T-cell (primary cell): ENCODE measurements at regions not wholly inside any gene's neighbourhood (a gene's known extent, or its start where the extent isn't known, plus 50 kb on each side); places are given as distances from the start of the nearest gene placed in this dataset.

Experiments used
- ATAC-seq, 4 experiments: fragments of 200-7000 bp in 3 of 4; fragments of 150-1000 bp in 1 of 4; cut with Tn5 transposase; replicated peaks in 1 of 4; 1 replicate in 3 of 4; 2 replicates in 1 of 4; pipeline ENCODE4 v1.10.0; 2021; ENCODE audit warnings: moderate library complexity in 3 of 4, mild to moderate bottlenecking in 2 of 4, moderate number of reproducible peaks in 1 of 4
- CTCF ChIA-PET, 2 donors: fragments of 300-600 bp; sonication (Branson Sonifier 250); formaldehyde crosslinking; loops; one replicate each; lab custom pipeline; 2022; ENCODE audit warnings: antibody characterized with exemption in 2 of 2; lab: Charles Lee
- POLR2A ChIA-PET, 2 donors: fragments of 300-600 bp; sonication (Branson Sonifier 250); formaldehyde crosslinking; loops; one replicate each; lab custom pipeline; 2022; ENCODE audit warnings: antibody characterized with exemption in 2 of 2; lab: Charles Lee
- DNase-seq, 35 experiments: peaks; one replicate each; pipeline versions ENCODE4 v3.0.0 to v3.0.0-alpha.2; 2013 to 2023
- H3K27ac ChIP-seq: one replicate; pipeline ENCODE4 v1.5.1; 2013; ENCODE audit warnings: low read length
- H3K27me3 ChIP-seq, 2 experiments: replicated peaks in 1 of 2; 1 replicate in 1 of 2; 2 replicates in 1 of 2; pipeline versions ENCODE4 v1.6.1 to v1.7.0; 2013; ENCODE audit warnings: low read length in 1 of 2, mixed read lengths in 1 of 2; ENCODE audit not compliant: control insufficient read depth in 2 of 2, insufficient read depth in 2 of 2; ENCODE audit errors: extremely low read depth in 1 of 2
- H3K36me3 ChIP-seq, 2 donors: 1 replicate in 1 of 2; 2 replicates in 1 of 2; pipeline versions ENCODE4 v1.6.1 to v1.7.0; 2013; ENCODE audit warnings: low read length in 1 of 2; ENCODE audit not compliant: control insufficient read depth in 2 of 2, insufficient read depth in 1 of 2; ENCODE audit errors: extremely low read depth in 1 of 2
- H3K4me1 ChIP-seq, 2 experiments: 1 replicate in 1 of 2; 2 replicates in 1 of 2; pipeline versions ENCODE4 v1.6.1 to v1.7.0; 2013; ENCODE audit warnings: low read length in 2 of 2, mixed read lengths in 1 of 2; ENCODE audit not compliant: insufficient read depth in 2 of 2, control insufficient read depth in 1 of 2; ENCODE audit errors: extremely low read depth in 1 of 2
- H3K4me3 ChIP-seq, 2 donors: 1 replicate in 1 of 2; 2 replicates in 1 of 2; pipeline versions ENCODE4 v1.5.1 to v1.7.0; 2013; ENCODE audit warnings: mild to moderate bottlenecking in 2 of 2, low read length in 1 of 2, moderate library complexity in 1 of 2; ENCODE audit not compliant: control insufficient read depth in 1 of 2; ENCODE audit errors: extremely low read depth in 1 of 2
- H3K9me3 ChIP-seq: 2 replicates; pipeline ENCODE4 v1.7.0; 2013
- H3K27ac Mint-ChIP-seq, 2 donors: one replicate each; pipeline ENCODE4 v1.8.0; 2020 to 2021; ENCODE audit warnings: mild to moderate bottlenecking in 2 of 2, mixed read lengths in 2 of 2
- H3K27me3 Mint-ChIP-seq, 2 donors: one replicate each; pipeline ENCODE4 v1.8.0; 2021 to 2022; ENCODE audit warnings: mixed read lengths in 2 of 2
- H3K36me3 Mint-ChIP-seq: one replicate; pipeline ENCODE4 v1.8.0; 2021; ENCODE audit warnings: mixed read lengths
- H3K4me1 Mint-ChIP-seq, 3 donors: one replicate each; pipeline ENCODE4 v1.8.0; 2020 to 2022; ENCODE audit warnings: mixed read lengths in 3 of 3, mild to moderate bottlenecking in 1 of 3
- H3K4me3 Mint-ChIP-seq, 3 donors: one replicate each; pipeline ENCODE4 v1.8.0; 2020 to 2022; ENCODE audit warnings: mild to moderate bottlenecking in 3 of 3, mixed read lengths in 3 of 3, moderate library complexity in 3 of 3
- H3K9me3 Mint-ChIP-seq, 3 donors: one replicate each; pipeline ENCODE4 v1.8.0; 2020 to 2022; ENCODE audit warnings: mixed read lengths in 3 of 3
- WGBS: methylation state at CpG from one replicate; pipeline ENCODE4 v1.1.5; 2013; ENCODE audit warnings: missing lambda C conversion rate; ENCODE audit not compliant: insufficient coverage; 5-methylcytosine and 5-hydroxymethylcytosine counted together

DNA sequence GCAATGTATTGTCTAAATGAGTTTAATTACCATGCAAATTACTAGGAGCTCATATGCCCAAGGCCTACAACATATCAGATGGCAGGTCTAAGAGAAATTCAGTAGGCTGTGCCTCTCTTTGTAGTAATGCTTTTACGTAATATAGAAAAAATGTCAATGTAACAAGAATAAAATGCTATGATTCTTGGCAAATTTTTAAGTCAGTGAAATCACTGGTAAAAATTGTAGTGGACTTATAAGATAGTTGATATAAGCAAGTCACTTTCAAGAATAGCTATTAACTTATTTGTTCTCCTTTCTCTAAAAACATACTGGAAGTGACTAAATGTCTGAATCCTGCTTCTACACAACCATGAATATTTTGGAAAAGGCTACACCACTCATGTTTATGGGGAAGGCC is 707.8 kb downstream of the TUSC7 start:
- POLR2A ChIA-PET = no interaction called here
- H3K4me1 Mint-ChIP-seq = no peaks in the 10 kb centered on the region
- H3K4me1 ChIP-seq = no peaks in the 10 kb centered on the region
- no peak overlapping the region for H3K4me3 Mint-ChIP-seq
- no peaks in the 10 kb centered on the region for H3K27me3 ChIP-seq
- no peaks in the 10 kb centered on the region for H3K36me3 Mint-ChIP-seq
- H3K9me3 ChIP-seq = no peaks in the 10 kb centered on the region
- no peak overlapping the region for H3K27ac ChIP-seq
- ATAC-seq (no peak), DNase-seq (no peak)
- no peaks in the 10 kb centered on the region for H3K36me3 ChIP-seq
- CTCF ChIA-PET = no interaction called here
- peaks cover 0 to 6% (median 6%) of the 10 kb centered on the region in 3 donors for H3K9me3 Mint-ChIP-seq
- H3K27me3 Mint-ChIP-seq = no peaks in the 10 kb centered on the region
- no CpG with 5 or more reads among the region's 1 CpG for WGBS
- no peak overlapping the region for H3K27ac Mint-ChIP-seq
- no peak overlapping the region for H3K4me3 ChIP-seq

DNA sequence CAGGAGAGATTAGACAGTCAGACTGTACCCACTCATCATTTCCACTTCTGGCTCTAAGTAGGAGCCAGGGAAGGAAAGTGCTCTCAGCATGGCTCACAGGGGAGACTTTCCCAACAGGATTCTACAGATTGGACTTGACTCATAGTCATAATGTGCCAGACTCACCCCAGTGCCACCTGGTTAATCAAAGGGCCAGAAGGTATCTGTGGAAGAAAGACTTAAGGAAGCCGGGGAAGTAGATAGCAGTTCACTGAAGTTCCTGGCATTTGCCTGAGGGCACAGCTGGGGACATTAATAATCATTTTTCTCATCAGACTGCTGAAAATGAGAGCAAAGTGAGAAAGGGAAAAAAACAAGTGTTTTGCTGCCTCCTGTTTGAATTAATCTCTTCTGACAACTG is 717.5 kb downstream of the TUSC7 start:
- no peak overlapping the region for H3K4me3 Mint-ChIP-seq
- whole genome bisulfite sequencing = 100% methylated on average over 1 of the region's 1 CpG
- H3K27me3 Mint-ChIP-seq = no peaks in the 10 kb centered on the region
- Histone ChIP-seq H3K36me3 (no peaks in the 10 kb centered on the region), H3K27ac (no peak overlapping the region), H3K27me3 (no peaks in the 10 kb centered on the region), H3K4me3 (no peak overlapping the region), H3K9me3 (no peaks in the 10 kb centered on the region), H3K4me1 (no peaks in the 10 kb centered on the region)
- POLR2A ChIA-PET = no interaction called here
- CTCF ChIA-PET = no interaction called here
- ATAC-seq (no peak), DNase-seq (no peak)
- H3K9me3 Mint-ChIP-seq = peaks cover 4 to 17% (median 9%) of the 10 kb centered on the region in 3 donors
- H3K36me3 Mint-ChIP-seq = no peaks in the 10 kb centered on the region
- no peaks in the 10 kb centered on the region for H3K4me1 Mint-ChIP-seq
- no peak overlapping the region for H3K27ac Mint-ChIP-seq

DNA sequence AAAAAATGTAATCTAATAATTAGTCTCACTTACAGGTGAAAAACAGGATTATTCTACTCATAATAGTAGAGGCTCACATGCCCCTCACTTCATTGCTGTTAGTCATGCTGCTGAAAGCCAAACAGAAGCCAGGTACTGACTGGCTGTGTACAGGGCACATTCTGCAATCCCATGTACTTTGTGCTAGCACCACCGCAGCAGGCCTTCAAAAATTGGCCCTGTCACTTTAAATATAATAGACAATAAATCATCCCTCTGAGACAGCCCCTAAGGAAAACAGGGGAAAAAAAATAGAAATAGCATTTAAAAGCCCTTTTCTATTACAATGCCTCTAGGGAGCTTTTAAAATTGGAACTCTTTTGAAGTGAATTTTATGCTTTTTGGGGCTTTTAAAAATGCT is 723.8 kb downstream of the TUSC7 start:
- H3K9me3 ChIP-seq = no peaks in the 10 kb centered on the region
- WGBS = no CpG with 5 or more reads among the region's 1 CpG
- DNase-seq = no peak

DNA sequence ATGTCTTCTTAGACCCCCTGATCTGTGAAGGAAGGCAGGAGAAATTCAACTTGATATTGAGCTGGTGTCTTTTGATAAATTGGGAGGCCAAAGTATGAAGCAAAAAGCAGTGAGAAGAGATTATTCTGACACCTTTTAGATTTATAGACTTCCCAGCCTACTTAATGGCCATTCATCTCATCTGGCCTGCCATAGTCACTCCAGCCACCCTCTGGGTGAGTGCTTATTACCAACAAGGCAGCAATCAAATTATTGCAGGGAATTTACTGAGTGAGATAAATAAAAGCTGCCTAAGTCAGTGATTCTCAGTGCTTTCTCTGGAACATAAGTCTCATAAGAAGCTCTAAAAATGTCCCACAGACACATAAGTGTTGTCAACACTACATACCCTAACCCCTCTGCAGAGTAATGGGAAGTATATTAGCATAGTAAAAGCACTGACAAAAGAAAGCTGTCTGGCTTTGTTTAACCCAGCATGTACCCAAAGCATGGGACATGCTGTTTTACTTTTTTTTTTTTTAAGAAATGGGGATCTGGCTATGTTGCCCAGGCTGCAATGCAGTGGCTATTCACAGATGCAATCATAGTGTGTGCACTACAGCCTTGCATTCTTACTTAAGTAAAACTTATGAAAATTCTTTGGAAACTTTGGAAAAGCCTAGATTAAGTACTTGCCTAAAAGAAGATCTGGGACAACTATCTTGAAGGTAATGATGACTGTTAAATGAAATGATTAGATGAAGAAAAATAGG is 725.3 kb downstream of the TUSC7 start:
- no peaks in the 10 kb centered on the region for H3K27me3 ChIP-seq
- CTCF ChIA-PET = no interaction called here
- H3K4me3 ChIP-seq = no peak overlapping the region
- H3K9me3 ChIP-seq = no peaks in the 10 kb centered on the region
- H3K9me3 Mint-ChIP-seq = peaks cover 0 to 6% (median 3%) of the 10 kb centered on the region in 3 donors
- DNase-seq (no peak), ATAC-seq (no peak)
- no peaks in the 10 kb centered on the region for H3K27me3 Mint-ChIP-seq
- POLR2A ChIA-PET = no interaction called here
- no peaks in the 10 kb centered on the region for H3K36me3 ChIP-seq
- no peaks in the 10 kb centered on the region for H3K4me1 Mint-ChIP-seq
- no peak overlapping the region for H3K27ac ChIP-seq
- no peak overlapping the region for H3K4me3 Mint-ChIP-seq
- H3K36me3 Mint-ChIP-seq = no peaks in the 10 kb centered on the region
- no peaks in the 10 kb centered on the region for H3K4me1 ChIP-seq
- no peak overlapping the region for H3K27ac Mint-ChIP-seq

More for the DNA sequence above, 723.8 kb downstream of the TUSC7 start:
- no peaks in the 10 kb centered on the region for H3K27me3 Mint-ChIP-seq
- ChIA-PET POLR2A (no interaction called here), CTCF (no interaction called here)
- no peaks in the 10 kb centered on the region for H3K4me1 ChIP-seq
- no peak overlapping the region for H3K27ac ChIP-seq
- H3K9me3 Mint-ChIP-seq = peaks cover 0 to 8% (median 8%) of the 10 kb centered on the region in 3 donors
- H3K36me3 ChIP-seq = no peaks in the 10 kb centered on the region
- H3K27ac Mint-ChIP-seq = no peak overlapping the region
- H3K36me3 Mint-ChIP-seq = no peaks in the 10 kb centered on the region
- H3K4me3 Mint-ChIP-seq = no peak overlapping the region
- no peaks in the 10 kb centered on the region for H3K4me1 Mint-ChIP-seq
- H3K27me3 ChIP-seq = no peaks in the 10 kb centered on the region
- H3K4me3 ChIP-seq = no peak overlapping the region
- ATAC-seq = no peak

DNA sequence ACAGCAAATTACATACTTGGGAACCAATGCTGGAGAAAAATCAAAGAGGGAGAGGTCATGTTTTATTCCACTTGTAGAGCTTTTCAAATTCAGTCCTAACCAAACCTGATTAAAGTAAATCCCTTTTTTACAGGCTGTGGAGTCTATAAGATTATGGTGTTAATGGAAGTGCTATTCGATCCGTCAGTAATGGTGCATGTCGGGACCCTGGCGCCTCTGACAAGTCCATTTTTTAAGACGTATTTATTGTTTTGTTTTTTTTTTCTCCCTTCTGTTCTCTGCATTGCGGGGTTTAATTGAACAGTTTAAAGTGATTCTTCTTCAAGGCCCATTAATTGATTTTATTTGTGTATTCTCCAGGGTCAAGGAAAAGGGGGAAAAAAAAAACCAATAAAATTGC is 725.9 kb downstream of the TUSC7 start:
- Mint-ChIP-seq H3K36me3 (no peaks in the 10 kb centered on the region), H3K4me3 (no peak overlapping the region), H3K4me1 (no peaks in the 10 kb centered on the region), H3K27ac (no peak overlapping the region), H3K9me3 (peaks cover 0 to 6% (median 3%) of the 10 kb centered on the region in 3 donors), H3K27me3 (no peaks in the 10 kb centered on the region)
- Histone ChIP-seq H3K27me3 (no peaks in the 10 kb centered on the region), H3K9me3 (no peaks in the 10 kb centered on the region), H3K4me1 (no peaks in the 10 kb centered on the region), H3K36me3 (no peaks in the 10 kb centered on the region), H3K27ac (no peak overlapping the region), H3K4me3 (no peak overlapping the region)
- ChIA-PET POLR2A (no interaction called here), CTCF (no interaction called here)
- WGBS = 97% methylated on average over 5 of the region's 6 CpGs
- DNase-seq = no peak
- no peak for ATAC-seq

DNA sequence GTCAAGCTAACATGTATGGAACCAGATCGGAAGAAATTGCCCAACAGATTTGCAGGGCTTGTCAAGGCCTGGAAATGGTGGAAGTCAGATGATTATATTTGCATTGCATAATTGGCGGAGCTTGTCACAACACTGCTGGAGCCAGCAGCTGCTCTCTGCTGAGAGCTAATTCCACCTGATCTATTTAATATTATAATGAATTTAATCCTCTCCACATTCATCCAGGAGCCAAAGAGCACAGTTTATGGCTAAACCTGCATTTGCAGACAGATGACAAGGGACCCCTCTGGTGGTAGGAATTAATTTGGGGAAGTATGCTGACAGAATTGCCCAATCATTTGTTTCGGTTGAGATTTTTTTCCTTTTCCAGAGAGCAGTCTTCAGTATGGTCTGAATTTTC is 730.2 kb downstream of the TUSC7 start:
- Histone ChIP-seq H3K27ac (no peak overlapping the region), H3K27me3 (no peaks in the 10 kb centered on the region), H3K4me1 (no peaks in the 10 kb centered on the region), H3K9me3 (no peaks in the 10 kb centered on the region), H3K36me3 (no peaks in the 10 kb centered on the region), H3K4me3 (no peak overlapping the region)
- WGBS = 100% methylated on average over 1 of the region's 3 CpGs
- DNase-seq = no peak
- no peak overlapping the region for H3K4me3 Mint-ChIP-seq
- CTCF ChIA-PET = no interaction called here
- H3K9me3 Mint-ChIP-seq = peaks cover 0 to 6% (median 3%) of the 10 kb centered on the region in 3 donors
- no peaks in the 10 kb centered on the region for H3K4me1 Mint-ChIP-seq
- POLR2A ChIA-PET = no interaction called here
- no peak overlapping the region for H3K27ac Mint-ChIP-seq
- no peaks in the 10 kb centered on the region for H3K27me3 Mint-ChIP-seq
- H3K36me3 Mint-ChIP-seq = no peaks in the 10 kb centered on the region
- ATAC-seq = no peak
